GM11168 (cell line): ENCODE measurements at regions not wholly inside any gene's neighbourhood (a gene's known extent, or its start where the extent isn't known, plus 50 kb on each side); places are given as distances from the start of the nearest gene placed in this dataset.

ENCODE experiments used
- in situ Hi-C: fragments of 300-500 bp; cut with MboI; formaldehyde crosslinking; loops from one replicate; pipeline ENCODE4 v1.12.0; 2022; ENCODE audit warnings: low sequenced_read_pairs; ENCODE audit not compliant: unreplicated experiment

GRCh38 chr7:96497567-96497966 is 175.7 kb upstream of the SLC25A13 start:
- in situ Hi-C loops, result no loop called here

GRCh38 chr7:96495751-96496216 is 173.9 kb upstream of the SLC25A13 start:
- in situ Hi-C loops, result no loop called here

- in situ Hi-C loops, result no loop called here
Observed at GRCh38 chr7:96486681-96487080, 164.8 kb upstream of the SLC25A13 start.

- in situ Hi-C loops, result no loop called here
Observed at GRCh38 chr7:96484845-96485244, 162.9 kb upstream of the SLC25A13 start.

GRCh38 chr7:96484091-96484490 is 162.2 kb upstream of the SLC25A13 start:
- in situ Hi-C loops, result no loop called here

GRCh38 chr7:96481796-96482195 is 159.9 kb upstream of the SLC25A13 start:
- in situ Hi-C loops, result no loop called here

- in situ Hi-C loops, result no loop called here
Observed at GRCh38 chr7:96479015-96479645, 157.2 kb upstream of the SLC25A13 start.

GRCh38 chr7:96471606-96472005 is 149.7 kb upstream of the SLC25A13 start:
- in situ Hi-C loops, result no loop called here

GRCh38 chr7:96452146-96452545 is 130.2 kb upstream of the SLC25A13 start:
- in situ Hi-C loops, result no loop called here

- in situ Hi-C loops, result no loop called here
Observed at GRCh38 chr7:96449094-96449493, 127.2 kb upstream of the SLC25A13 start.

- in situ Hi-C loops, result no loop called here
Observed at GRCh38 chr7:96447109-96447645, 125.3 kb upstream of the SLC25A13 start.

- in situ Hi-C loops, result no loop called here
Observed at GRCh38 chr7:96441436-96442084, 119.7 kb upstream of the SLC25A13 start.

- in situ Hi-C loops, result no loop called here
Observed at GRCh38 chr7:96440328-96440727, 118.4 kb upstream of the SLC25A13 start.

- in situ Hi-C loops, result no loop called here
Observed at GRCh38 chr7:96436880-96437279, 115.0 kb upstream of the SLC25A13 start.

GRCh38 chr7:96430356-96430755 is 108.5 kb upstream of the SLC25A13 start:
- in situ Hi-C loops, result no loop called here

- in situ Hi-C loops, result no loop called here
Observed at GRCh38 chr7:96427143-96427542, 105.2 kb upstream of the SLC25A13 start.

- in situ Hi-C loops, result no loop called here
Observed at GRCh38 chr7:96426685-96427084, 104.8 kb upstream of the SLC25A13 start.

GRCh38 chr7:96426027-96426426 is 104.1 kb upstream of the SLC25A13 start:
- in situ Hi-C loops, result no loop called here

- in situ Hi-C loops, result no loop called here
Observed at GRCh38 chr7:96424411-96424810, 102.5 kb upstream of the SLC25A13 start.

- in situ Hi-C loops, result no loop called here
Observed at GRCh38 chr7:96422388-96422787, 100.5 kb upstream of the SLC25A13 start.

- in situ Hi-C loops, result loop anchor here (10.0 kb wide), 1 partner anchor 606 kb away; the partner anchor contains the start of gene DLX5
Observed at GRCh38 chr7:96418581-96418980, 96.7 kb upstream of the SLC25A13 start.

- in situ Hi-C loops, result loop anchor here (10.0 kb wide), 1 partner anchor 607 kb away; the partner anchor contains the start of gene DLX5
Observed at GRCh38 chr7:96417784-96418183, 95.9 kb upstream of the SLC25A13 start.
